ENCODE measurements at regions not wholly inside any gene's neighbourhood (a gene's known extent, or its start where the extent isn't known, plus 50 kb on each side); places are given as distances from the start of the nearest gene placed in this dataset.
A peak's percentile ranks its signal among the peaks of the same experiment; 100 is the strongest.

GRCh38 chr10:128466831-128467371 lies 340.7 kb upstream of the MKI67 start:
- H2AFZ ChIP-seq (replicated peaks) = no peak overlapping the region
- H3F3A ChIP-seq (ENCODE audit: low read depth) = no peaks in the 10 kb centered on the region
- H3K4me1 ChIP-seq = no peaks in the 10 kb centered on the region
- H3K27ac ChIP-seq = no peak overlapping the region
- Mint-ChIP-seq H3K4me3 (no peak overlapping the region), H3K4me1 (peaks cover 13% of the 10 kb centered on the region), H3K36me3 (no peaks in the 10 kb centered on the region), H3K27ac (no peak overlapping the region), H3K27me3 (ENCODE audit: insufficient read depth, low read depth) (peaks cover 4% of the 10 kb centered on the region), H3K9me3 (peaks cover 5% of the 10 kb centered on the region)
- no peaks in the 10 kb centered on the region for H3K9me3 ChIP-seq (ENCODE audit: low read depth)
- no peaks in the 10 kb centered on the region for H4K20me1 ChIP-seq (ENCODE audit: low read depth)
- H3K27me3 ChIP-seq = no peaks in the 10 kb centered on the region
- no peaks in the 10 kb centered on the region for H3K36me3 ChIP-seq
- no peak overlapping the region for H3K4me2 ChIP-seq
- TF ChIP-seq EZH2phosphoT487 (IDR thresholded peaks at IDR 0.05) = no peak
- no peak for TF ChIP-seq EZH2 (IDR thresholded peaks at IDR 0.05)
- H3K4me3 ChIP-seq = no peak overlapping the region
- H3K79me2 ChIP-seq (ENCODE audit: low read depth) = no peaks in the 10 kb centered on the region
- DNase-seq (ENCODE audit: low spot score) = no peak
- no peak overlapping the region for H3K9ac ChIP-seq

- Mint-ChIP-seq H3K4me1 (peaks cover 6% of the 10 kb centered on the region), H3K27me3 (ENCODE audit: insufficient read depth, low read depth) (peaks cover 4% of the 10 kb centered on the region), H3K27ac (no peak overlapping the region), H3K36me3 (no peaks in the 10 kb centered on the region), H3K4me3 (no peak overlapping the region), H3K9me3 (peaks cover 5% of the 10 kb centered on the region)
- Histone ChIP-seq H3F3A (ENCODE audit: low read depth) (no peaks in the 10 kb centered on the region), H4K20me1 (ENCODE audit: low read depth) (no peaks in the 10 kb centered on the region), H3K27me3 (no peaks in the 10 kb centered on the region), H3K4me3 (no peak overlapping the region), H3K36me3 (no peaks in the 10 kb centered on the region), H3K27ac (no peak overlapping the region), H3K79me2 (ENCODE audit: low read depth) (no peaks in the 10 kb centered on the region), H3K9me3 (ENCODE audit: low read depth) (no peaks in the 10 kb centered on the region), H3K9ac (no peak overlapping the region), H3K4me1 (no peaks in the 10 kb centered on the region), H3K4me2 (no peak overlapping the region), H2AFZ (replicated peaks) (no peak overlapping the region)
- no peak for TF ChIP-seq EZH2 (IDR thresholded peaks at IDR 0.05)
- no peak for TF ChIP-seq EZH2phosphoT487 (IDR thresholded peaks at IDR 0.05)
- TF ChIP-seq CTCF (IDR thresholded peaks at IDR 0.05) = no peak
- DNase-seq (ENCODE audit: low spot score) = no peak
These were observed 342.2 kb upstream of the MKI67 start for GRCh38 chr10:128468462-128468861.

GRCh38 chr10:128469515-128469914 lies 343.3 kb upstream of the MKI67 start:
- Mint-ChIP-seq H3K4me3 (peak overlapping the region; percentile 42), H3K36me3 (no peaks in the 10 kb centered on the region), H3K27ac (peak overlapping the region; percentile 17), H3K4me1 (peaks cover 5% of the 10 kb centered on the region), H3K27me3 (ENCODE audit: insufficient read depth, low read depth) (peaks cover 5% of the 10 kb centered on the region), H3K9me3 (peaks cover 4% of the 10 kb centered on the region)
- no peaks in the 10 kb centered on the region for H3K27me3 ChIP-seq
- H3K36me3 ChIP-seq = no peaks in the 10 kb centered on the region
- H3K4me2 ChIP-seq = no peak overlapping the region
- TF ChIP-seq EZH2 (IDR thresholded peaks at IDR 0.05) = no peak
- no peak for TF ChIP-seq CTCF (IDR thresholded peaks at IDR 0.05)
- TF ChIP-seq EZH2phosphoT487 (IDR thresholded peaks at IDR 0.05) = no peak
- H3K4me1 ChIP-seq = no peaks in the 10 kb centered on the region
- H3K27ac ChIP-seq = no peak overlapping the region
- no peak overlapping the region for H2AFZ ChIP-seq (replicated peaks)
- H3K9me3 ChIP-seq (ENCODE audit: low read depth) = no peaks in the 10 kb centered on the region
- H3K79me2 ChIP-seq (ENCODE audit: low read depth) = no peaks in the 10 kb centered on the region
- DNase-seq (ENCODE audit: low spot score) = no peak
- no peak overlapping the region for H3K4me3 ChIP-seq
- no peaks in the 10 kb centered on the region for H4K20me1 ChIP-seq (ENCODE audit: low read depth)
- H3F3A ChIP-seq (ENCODE audit: low read depth) = no peaks in the 10 kb centered on the region
- no peak overlapping the region for H3K9ac ChIP-seq

- Histone ChIP-seq H3K4me1 (no peaks in the 10 kb centered on the region), H3K9me3 (ENCODE audit: low read depth) (no peaks in the 10 kb centered on the region), H3K9ac (no peak overlapping the region), H3K4me3 (no peak overlapping the region), H3K4me2 (no peak overlapping the region), H3K27me3 (no peaks in the 10 kb centered on the region), H3K27ac (no peak overlapping the region), H3F3A (ENCODE audit: low read depth) (no peaks in the 10 kb centered on the region), H3K79me2 (ENCODE audit: low read depth) (no peaks in the 10 kb centered on the region), H2AFZ (replicated peaks) (no peak overlapping the region), H3K36me3 (no peaks in the 10 kb centered on the region), H4K20me1 (ENCODE audit: low read depth) (no peaks in the 10 kb centered on the region)
- H3K4me1 Mint-ChIP-seq = peaks cover 5% of the 10 kb centered on the region
- DNase-seq (ENCODE audit: low spot score) = no peak
- TF ChIP-seq CTCF (IDR thresholded peaks at IDR 0.05) (no peak), EZH2phosphoT487 (IDR thresholded peaks at IDR 0.05) (no peak), EZH2 (IDR thresholded peaks at IDR 0.05) (no peak)
- H3K27me3 Mint-ChIP-seq (ENCODE audit: insufficient read depth, low read depth) = peaks cover 4% of the 10 kb centered on the region
- H3K36me3 Mint-ChIP-seq = no peaks in the 10 kb centered on the region
- H3K9me3 Mint-ChIP-seq = no peaks in the 10 kb centered on the region
- H3K4me3 Mint-ChIP-seq = no peak overlapping the region
- H3K27ac Mint-ChIP-seq = no peak overlapping the region
These were observed 344.2 kb upstream of the MKI67 start for GRCh38 chr10:128470321-128470965.
